ENCODE measurements at regions not wholly inside any gene's neighbourhood (a gene's known extent, or its start where the extent isn't known, plus 50 kb on each side); places are given as distances from the start of the nearest gene placed in this dataset.
"Not testable (repeated sequence)": the region's sequence is repeated elsewhere in the genome, so short reads cannot be mapped to it uniquely, and the experiment has no call there.

DNA sequence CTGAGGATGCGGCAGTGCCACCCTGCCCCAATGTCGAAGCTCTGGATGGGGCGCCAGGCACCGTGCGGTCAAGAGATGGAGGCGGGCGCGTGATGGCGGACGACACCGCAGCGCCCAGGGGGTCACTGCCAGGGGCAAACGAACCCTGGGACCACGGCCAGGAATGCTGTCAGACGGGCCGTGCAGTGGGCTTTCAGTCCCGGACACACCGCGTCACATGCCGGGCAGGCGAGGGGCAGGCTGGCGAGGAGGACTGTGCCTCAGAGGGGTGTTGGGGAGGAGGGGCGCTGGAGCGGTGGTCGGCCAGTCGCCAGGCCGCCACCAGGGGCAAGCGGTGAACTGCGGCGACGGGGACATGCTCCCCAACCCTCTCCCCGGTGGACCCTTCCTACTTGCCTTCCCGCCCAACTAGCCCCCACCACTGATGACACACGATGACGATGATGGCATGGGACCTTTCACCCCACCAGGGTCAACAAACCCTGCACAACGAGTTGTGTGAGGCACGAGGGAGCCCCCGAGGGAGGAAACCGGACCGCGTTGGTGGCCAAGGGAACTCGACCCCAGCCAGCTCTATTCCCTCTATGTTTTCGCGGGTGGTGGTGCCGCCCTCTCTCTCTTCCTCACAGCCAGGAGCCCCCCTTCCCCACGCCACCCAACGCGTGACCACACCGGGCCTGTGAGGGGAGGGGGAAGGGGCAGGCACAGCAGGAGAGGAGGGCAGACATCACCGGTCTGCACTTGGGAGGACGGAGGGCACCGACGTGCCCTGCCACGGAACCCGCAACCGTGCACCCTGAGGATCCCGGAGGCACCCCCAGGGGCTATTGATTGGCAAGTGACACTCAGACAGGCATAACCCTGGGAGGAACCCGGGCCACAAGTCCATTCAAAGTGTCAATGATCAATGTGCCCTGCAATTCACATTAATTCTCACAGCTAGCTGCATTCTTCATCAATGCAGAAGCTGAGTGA, 1960.9 kb upstream of the DEFB115 start:
- Mint-ChIP-seq H3K27ac (no peak overlapping the region), H3K9me3 (peaks cover 19% of the 10 kb centered on the region), H3K4me1 (no peaks in the 10 kb centered on the region), H3K27me3 (no peaks in the 10 kb centered on the region), H3K36me3 (peaks cover 5% of the 10 kb centered on the region), H3K4me3 (no peak overlapping the region)

- no peaks in the 10 kb centered on the region for H3K4me1 Mint-ChIP-seq
- H3K36me3 Mint-ChIP-seq, result peaks cover 5% of the 10 kb centered on the region
- no peak overlapping the region for H3K27ac Mint-ChIP-seq
- no peak overlapping the region for H3K4me3 Mint-ChIP-seq
- no peaks in the 10 kb centered on the region for H3K27me3 Mint-ChIP-seq
- H3K9me3 Mint-ChIP-seq, result peaks cover 19% of the 10 kb centered on the region
Measured at GRCh38 chr20:29297411-29298270, 1959.8 kb upstream of the DEFB115 start.

DNA sequence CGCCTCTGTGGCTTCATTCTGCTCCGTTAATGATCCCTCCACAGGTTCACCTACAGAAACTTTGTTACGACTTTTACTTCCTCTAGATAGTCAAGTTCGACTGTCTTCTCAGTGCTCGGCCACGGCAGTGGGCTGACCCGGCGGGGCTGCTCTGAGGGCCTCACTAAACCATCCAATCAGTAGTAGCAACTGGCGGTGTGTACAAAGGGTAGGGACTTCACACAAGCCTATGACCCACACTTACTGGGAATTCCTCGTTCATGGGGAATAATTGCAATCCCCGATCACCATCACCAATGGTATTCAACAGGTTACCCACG, 1959.2 kb upstream of the DEFB115 start:
- H3K36me3 Mint-ChIP-seq, result peaks cover 5% of the 10 kb centered on the region
- no peak overlapping the region for H3K4me3 Mint-ChIP-seq
- H3K4me1 Mint-ChIP-seq, result no peaks in the 10 kb centered on the region
- H3K9me3 Mint-ChIP-seq, result peaks cover 19% of the 10 kb centered on the region
- no peak overlapping the region for H3K27ac Mint-ChIP-seq
- H3K27me3 Mint-ChIP-seq, result no peaks in the 10 kb centered on the region

GRCh38 chr20:29298759-29299613, 1958.5 kb upstream of the DEFB115 start:
- Mint-ChIP-seq H3K9me3 (peaks cover 19% of the 10 kb centered on the region), H3K27ac (no peak overlapping the region), H3K36me3 (peaks cover 5% of the 10 kb centered on the region), H3K4me3 (no peak overlapping the region), H3K4me1 (no peaks in the 10 kb centered on the region), H3K27me3 (no peaks in the 10 kb centered on the region)

- Mint-ChIP-seq H3K4me3 (no peak overlapping the region), H3K9me3 (peaks cover 20% of the 10 kb centered on the region), H3K36me3 (peaks cover 5% of the 10 kb centered on the region), H3K27me3 (no peaks in the 10 kb centered on the region), H3K27ac (no peak overlapping the region), H3K4me1 (peaks cover 1% of the 10 kb centered on the region)
Measured at GRCh38 chr20:29299811-29300578, 1957.5 kb upstream of the DEFB115 start.

- peaks cover 10% of the 10 kb centered on the region for H3K4me1 Mint-ChIP-seq
- H3K36me3 Mint-ChIP-seq, result peaks cover 4% of the 10 kb centered on the region
- no peaks in the 10 kb centered on the region for H3K27me3 Mint-ChIP-seq
- no peak overlapping the region for H3K4me3 Mint-ChIP-seq
- H3K27ac Mint-ChIP-seq, result no peak overlapping the region
- H3K9me3 Mint-ChIP-seq, result peaks cover 24% of the 10 kb centered on the region
Measured at GRCh38 chr20:29300579-29301551, 1956.6 kb upstream of the DEFB115 start.

GRCh38 chr20:29301624-29302259, 1955.7 kb upstream of the DEFB115 start:
- H3K4me3 Mint-ChIP-seq, result no peak overlapping the region
- H3K9me3 Mint-ChIP-seq, result peaks cover 29% of the 10 kb centered on the region
- H3K36me3 Mint-ChIP-seq, result peaks cover 4% of the 10 kb centered on the region
- H3K27ac Mint-ChIP-seq, result no peak overlapping the region
- H3K4me1 Mint-ChIP-seq, result peaks cover 16% of the 10 kb centered on the region
- H3K27me3 Mint-ChIP-seq, result no peaks in the 10 kb centered on the region

- H3K36me3 Mint-ChIP-seq, result peaks cover 4% of the 10 kb centered on the region
Measured at GRCh38 chr20:29302979-29303644, 1954.4 kb upstream of the DEFB115 start.

GRCh38 chr20:29306390-29307072, 1950.9 kb upstream of the DEFB115 start:
- Mint-ChIP-seq H3K9me3 (peaks cover 19% of the 10 kb centered on the region), H3K27me3 (no peaks in the 10 kb centered on the region), H3K27ac (peak overlapping the region; percentile 75), H3K36me3 (peaks cover 1% of the 10 kb centered on the region), H3K4me1 (peaks cover 24% of the 10 kb centered on the region), H3K4me3 (peak overlapping the region; percentile 64)

More at GRCh38 chr20:29302979-29303644, 1954.4 kb upstream of the DEFB115 start:
- Mint-ChIP-seq H3K4me1 (peaks cover 22% of the 10 kb centered on the region), H3K27ac (no peak overlapping the region), H3K27me3 (no peaks in the 10 kb centered on the region), H3K4me3 (no peak overlapping the region), H3K9me3 (peaks cover 30% of the 10 kb centered on the region)

- Mint-ChIP-seq H3K9me3 (peaks cover 19% of the 10 kb centered on the region), H3K4me1 (peaks cover 24% of the 10 kb centered on the region)
- not testable (repeated sequence) for H3K27ac Mint-ChIP-seq, H3K36me3 Mint-ChIP-seq, H3K27me3 Mint-ChIP-seq, H3K4me3 Mint-ChIP-seq
Measured at GRCh38 chr20:29307484-29307883, 1950.0 kb upstream of the DEFB115 start.

DNA sequence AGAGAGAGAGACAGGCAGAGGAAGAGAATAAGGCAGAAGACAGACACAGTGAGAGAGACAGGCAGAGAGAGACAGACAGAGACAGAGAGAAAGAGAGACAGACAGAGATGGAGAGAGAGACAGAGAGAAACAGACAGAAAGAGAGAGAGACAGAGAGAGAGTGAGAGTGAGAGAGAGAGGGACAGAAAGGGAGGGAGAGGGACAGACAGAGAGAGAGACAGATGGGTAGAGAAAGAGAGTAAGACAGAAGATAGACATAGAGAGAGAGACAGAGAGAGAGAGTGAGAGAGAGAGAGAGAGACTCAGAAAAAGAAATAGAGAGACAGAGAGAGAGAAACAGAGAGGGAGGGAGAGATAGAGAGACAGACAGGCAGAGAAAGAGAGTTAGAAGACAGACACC, 1948.5 kb upstream of the DEFB115 start:
- Mint-ChIP-seq H3K9me3 (peaks cover 20% of the 10 kb centered on the region), H3K4me1 (peaks cover 24% of the 10 kb centered on the region), H3K27ac (peak overlapping the region; percentile 10)
- H3K36me3 Mint-ChIP-seq, H3K4me3 Mint-ChIP-seq, H3K27me3 Mint-ChIP-seq: not testable (repeated sequence)

- Mint-ChIP-seq H3K9me3 (peaks cover 25% of the 10 kb centered on the region), H3K4me1 (peaks cover 24% of the 10 kb centered on the region)
- H3K27ac Mint-ChIP-seq, H3K36me3 Mint-ChIP-seq, H3K27me3 Mint-ChIP-seq, H3K4me3 Mint-ChIP-seq: not testable (repeated sequence)
Measured at GRCh38 chr20:29309481-29309880, 1948.0 kb upstream of the DEFB115 start.
